ENCODE measurements at regions not wholly inside any gene's neighbourhood (a gene's known extent, or its start where the extent isn't known, plus 50 kb on each side); places are given as distances from the start of the nearest gene placed in this dataset.

DNA sequence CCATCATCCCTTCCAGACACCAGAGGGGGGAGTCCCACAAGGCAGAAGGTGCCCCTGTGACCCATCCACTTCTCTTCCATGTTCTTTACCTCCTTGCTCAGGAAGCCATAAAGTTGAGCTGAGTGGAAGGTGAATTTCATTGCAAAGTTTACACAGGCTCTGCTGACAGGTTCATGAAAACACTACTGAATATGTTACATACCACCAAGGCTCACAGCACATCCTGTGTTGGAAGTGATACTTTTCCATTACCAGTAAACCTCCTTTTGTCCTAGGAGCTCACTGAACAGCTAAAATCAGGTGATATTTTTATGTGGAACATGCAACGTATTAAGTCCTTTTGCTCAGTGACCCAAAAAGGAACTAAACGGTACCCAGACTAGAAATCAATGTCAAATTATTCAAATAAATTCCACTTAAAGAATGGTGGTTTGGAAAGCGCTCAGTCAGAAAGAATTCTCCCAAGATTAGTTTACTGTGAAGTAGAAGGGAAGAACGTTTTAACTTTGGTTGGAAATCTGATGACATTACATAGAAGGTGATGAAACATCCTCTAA lies 196.2 kb upstream of the NUDT4 start:
- H3K4me1 Mint-ChIP-seq: peaks cover 14 to 15% of the 10 kb centered on the region in 2 donors
- peaks cover 2 to 5% (median 2%) of the 10 kb centered on the region in 3 donors for H3K27me3 Mint-ChIP-seq (ENCODE audit: low read depth in 3 of 3)
- no peak overlapping the region for H3K4me3 Mint-ChIP-seq
- no peaks in the 10 kb centered on the region for H3K9me3 Mint-ChIP-seq
- H3K27ac Mint-ChIP-seq: peak overlapping the region in 1 of 6 donors; percentile 5
- no peaks in the 10 kb centered on the region for H3K36me3 Mint-ChIP-seq
- no peak for DNase-seq

GRCh38 chr12:93183940-93184671 lies 193.6 kb upstream of the NUDT4 start:
- DNase-seq: no peak
- Mint-ChIP-seq H3K9me3 (no peaks in the 10 kb centered on the region), H3K36me3 (no peaks in the 10 kb centered on the region), H3K4me3 (peak overlapping the region in 2 of 5 donors; percentile 10 to 31), H3K4me1 (peaks cover 14 to 15% of the 10 kb centered on the region in 2 donors), H3K27ac (peak overlapping the region in 1 of 6 donors; percentile 2), H3K27me3 (ENCODE audit: low read depth in 3 of 3) (peaks cover 2 to 5% (median 2%) of the 10 kb centered on the region in 3 donors)

DNA sequence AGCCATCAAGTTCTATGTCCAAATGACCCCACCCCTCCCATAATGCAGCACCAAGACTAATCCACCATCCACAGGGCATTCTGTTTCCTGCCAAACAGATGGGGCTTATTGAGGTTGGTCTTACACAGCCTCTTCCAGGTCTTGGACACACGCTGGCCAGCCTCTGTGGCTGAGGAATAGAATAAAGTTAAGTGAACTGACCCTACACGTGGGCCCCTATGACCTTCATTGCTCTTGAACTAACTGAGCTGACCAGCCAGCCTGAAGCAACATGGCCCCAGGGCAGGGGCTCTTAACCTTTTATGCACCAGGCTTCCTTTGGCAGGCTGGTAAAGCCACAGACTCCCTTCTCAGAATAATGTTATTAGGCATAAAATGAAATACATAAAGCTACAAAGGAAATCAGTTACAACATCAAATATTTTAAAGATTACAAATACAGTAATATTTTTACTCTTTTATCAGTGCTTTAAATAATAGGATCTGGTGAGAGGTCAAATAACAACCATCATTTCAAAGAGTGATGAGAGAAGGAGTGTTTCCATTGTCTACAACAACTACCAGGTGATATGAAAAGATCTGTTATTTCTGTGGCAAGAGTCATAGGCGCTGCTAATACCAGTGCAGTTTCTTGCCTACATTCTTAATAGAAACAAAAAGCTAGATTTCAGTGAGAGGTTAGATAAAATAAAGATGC lies 192.9 kb upstream of the NUDT4 start:
- Mint-ChIP-seq H3K4me1 (peaks cover 14 to 15% of the 10 kb centered on the region in 2 donors), H3K9me3 (no peaks in the 10 kb centered on the region), H3K36me3 (no peaks in the 10 kb centered on the region), H3K27me3 (ENCODE audit: low read depth in 3 of 3) (peaks cover 2 to 5% (median 4%) of the 10 kb centered on the region in 3 donors), H3K4me3 (no peak overlapping the region), H3K27ac (no peak overlapping the region)
- no peak for DNase-seq

- Mint-ChIP-seq H3K36me3 (no peaks in the 10 kb centered on the region), H3K27ac (peak overlapping the region in 1 of 6 donors; percentile 25)
These were observed 192.4 kb upstream of the NUDT4 start for GRCh38 chr12:93185369-93185741.

DNA sequence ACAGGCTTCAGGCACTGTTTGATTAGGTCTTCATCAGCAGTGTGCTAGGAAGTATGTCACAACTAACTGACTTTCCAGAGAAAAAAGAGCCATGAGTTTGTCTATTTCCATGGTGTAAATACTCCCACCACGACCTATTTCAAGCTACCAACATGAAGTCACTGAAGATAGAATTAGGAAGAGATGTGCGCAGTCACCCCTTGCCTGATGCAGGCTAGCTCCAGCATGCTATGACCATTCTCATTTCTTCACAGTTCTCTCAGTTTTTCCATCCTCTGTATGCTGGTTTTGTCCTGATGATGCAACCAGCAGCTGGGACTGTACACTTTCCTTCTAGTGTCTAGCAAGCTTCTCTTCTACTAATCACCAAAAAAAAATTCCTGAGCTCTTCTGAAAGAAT lies 191.6 kb upstream of the NUDT4 start:
- H3K9me3 Mint-ChIP-seq: no peaks in the 10 kb centered on the region

More at GRCh38 chr12:93185369-93185741, 192.4 kb upstream of the NUDT4 start:
- no peak overlapping the region for H3K4me3 Mint-ChIP-seq
- no peaks in the 10 kb centered on the region for H3K9me3 Mint-ChIP-seq
- peaks cover 14 to 15% of the 10 kb centered on the region in 2 donors for H3K4me1 Mint-ChIP-seq
- peaks cover 2 to 5% (median 4%) of the 10 kb centered on the region in 3 donors for H3K27me3 Mint-ChIP-seq (ENCODE audit: low read depth in 3 of 3)
- no peak for DNase-seq

DNA sequence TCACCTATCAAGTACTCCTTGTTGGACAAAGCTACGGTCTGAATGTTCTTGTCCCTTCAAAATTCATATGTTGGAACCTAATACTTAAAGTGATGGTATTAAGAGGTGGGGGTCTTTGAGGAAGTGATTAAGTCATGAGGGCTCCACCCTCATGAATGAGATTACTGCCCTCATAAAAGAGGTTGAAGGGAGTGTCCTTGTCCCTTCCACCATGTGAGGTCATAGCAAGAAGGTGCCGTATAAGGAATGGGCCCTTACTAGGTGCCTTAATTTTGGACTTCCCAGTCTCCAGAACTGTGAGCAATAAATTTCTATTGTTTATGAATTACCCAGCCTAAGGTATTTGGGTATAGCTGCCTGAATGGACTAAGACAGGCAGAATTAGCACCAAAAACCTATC lies 191.1 kb upstream of the NUDT4 start:
- Mint-ChIP-seq H3K9me3 (no peaks in the 10 kb centered on the region), H3K36me3 (no peaks in the 10 kb centered on the region), H3K27me3 (ENCODE audit: low read depth in 3 of 3) (peaks cover 2 to 7% (median 4%) of the 10 kb centered on the region in 3 donors), H3K4me1 (peaks cover 14 to 15% of the 10 kb centered on the region in 2 donors), H3K27ac (no peak overlapping the region), H3K4me3 (no peak overlapping the region)
- DNase-seq: no peak

More for the DNA sequence above, 191.6 kb upstream of the NUDT4 start:
- Mint-ChIP-seq H3K4me3 (no peak overlapping the region), H3K27ac (no peak overlapping the region), H3K4me1 (peaks cover 14 to 15% of the 10 kb centered on the region in 2 donors), H3K27me3 (ENCODE audit: low read depth in 3 of 3) (peaks cover 2 to 7% (median 4%) of the 10 kb centered on the region in 3 donors), H3K36me3 (no peaks in the 10 kb centered on the region)
- no peak for DNase-seq

- Mint-ChIP-seq H3K27me3 (ENCODE audit: low read depth in 3 of 3) (peaks cover 0 to 11% (median 2%) of the 10 kb centered on the region in 3 donors), H3K36me3 (no peaks in the 10 kb centered on the region), H3K4me3 (no peak overlapping the region), H3K4me1 (no peaks in the 10 kb centered on the region), H3K9me3 (no peaks in the 10 kb centered on the region), H3K27ac (no peak overlapping the region)
- DNase-seq: no peak
These were observed 186.3 kb upstream of the NUDT4 start for GRCh38 chr12:93191423-93191822.

- DNase-seq: no peak
- no peak overlapping the region for H3K27ac Mint-ChIP-seq
- no peak overlapping the region for H3K4me3 Mint-ChIP-seq
- no peaks in the 10 kb centered on the region for H3K36me3 Mint-ChIP-seq
- H3K4me1 Mint-ChIP-seq: no peaks in the 10 kb centered on the region
- no peaks in the 10 kb centered on the region for H3K9me3 Mint-ChIP-seq
- H3K27me3 Mint-ChIP-seq (ENCODE audit: low read depth in 3 of 3): peaks cover 0 to 17% (median 2%) of the 10 kb centered on the region in 3 donors
These were observed 185.8 kb upstream of the NUDT4 start for GRCh38 chr12:93191956-93192355.

GRCh38 chr12:93192878-93193277 lies 184.8 kb upstream of the NUDT4 start:
- no peaks in the 10 kb centered on the region for H3K4me1 Mint-ChIP-seq
- DNase-seq: no peak
- no peaks in the 10 kb centered on the region for H3K9me3 Mint-ChIP-seq
- no peaks in the 10 kb centered on the region for H3K36me3 Mint-ChIP-seq
- peaks cover 1 to 18% (median 2%) of the 10 kb centered on the region in 3 donors for H3K27me3 Mint-ChIP-seq (ENCODE audit: low read depth in 3 of 3)
- no peak overlapping the region for H3K4me3 Mint-ChIP-seq
- H3K27ac Mint-ChIP-seq: no peak overlapping the region

DNA sequence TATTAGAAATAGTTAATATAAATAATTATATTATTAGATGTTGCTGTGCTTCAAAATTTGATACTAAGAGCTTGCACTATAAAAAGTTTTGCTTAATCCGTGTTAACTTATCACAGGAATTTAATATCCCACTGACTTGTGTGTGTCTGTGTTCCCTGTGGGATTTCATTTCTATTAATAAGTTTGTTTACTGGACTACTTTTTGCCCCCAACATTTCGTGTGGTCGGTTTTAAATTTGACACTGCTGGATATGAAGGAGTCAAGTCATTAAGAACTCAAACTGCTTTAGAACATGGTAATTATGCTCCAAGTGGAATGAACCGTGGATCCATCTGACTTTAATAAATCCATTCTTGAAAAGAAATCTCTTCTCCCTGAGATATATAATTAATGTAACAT lies 182.2 kb upstream of the NUDT4 start:
- H3K27ac Mint-ChIP-seq: no peak overlapping the region
- no peak overlapping the region for H3K4me3 Mint-ChIP-seq
- H3K4me1 Mint-ChIP-seq: no peaks in the 10 kb centered on the region

GRCh38 chr12:93197067-93197593 lies 180.6 kb upstream of the NUDT4 start:
- H3K36me3 Mint-ChIP-seq: no peaks in the 10 kb centered on the region
- H3K9me3 Mint-ChIP-seq: no peaks in the 10 kb centered on the region
- H3K27me3 Mint-ChIP-seq (ENCODE audit: low read depth in 3 of 3): peaks cover 2 to 13% (median 3%) of the 10 kb centered on the region in 3 donors
- no peak for DNase-seq
- H3K4me3 Mint-ChIP-seq: no peak overlapping the region
- no peaks in the 10 kb centered on the region for H3K4me1 Mint-ChIP-seq
- H3K27ac Mint-ChIP-seq: no peak overlapping the region

More for the DNA sequence above, 182.2 kb upstream of the NUDT4 start:
- Mint-ChIP-seq H3K36me3 (no peaks in the 10 kb centered on the region), H3K9me3 (no peaks in the 10 kb centered on the region), H3K27me3 (ENCODE audit: low read depth in 3 of 3) (peaks cover 0 to 13% (median 3%) of the 10 kb centered on the region in 3 donors)
- DNase-seq: no peak

DNA sequence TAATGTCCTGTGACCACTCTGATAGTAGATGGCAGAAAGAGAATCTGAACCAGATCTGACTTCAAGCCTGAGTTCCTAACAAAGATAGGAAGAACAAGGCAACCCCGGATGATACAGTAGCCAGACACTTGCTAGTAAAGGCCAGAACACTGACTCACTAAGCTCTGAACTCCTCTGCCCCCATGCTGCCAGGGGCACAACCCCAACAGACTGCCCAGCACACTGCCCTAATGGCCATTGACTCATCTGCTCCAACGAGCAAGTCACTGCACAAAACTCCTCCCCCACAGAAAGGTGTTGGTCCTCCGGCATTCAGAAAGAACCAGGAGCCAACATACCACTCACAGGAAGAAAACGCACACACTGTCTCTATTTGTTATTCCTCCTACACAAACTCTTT lies 179.6 kb upstream of the NUDT4 start:
- Mint-ChIP-seq H3K9me3 (no peaks in the 10 kb centered on the region), H3K4me1 (no peaks in the 10 kb centered on the region), H3K4me3 (no peak overlapping the region), H3K27me3 (ENCODE audit: low read depth in 3 of 3) (peaks cover 2 to 13% (median 3%) of the 10 kb centered on the region in 3 donors), H3K27ac (no peak overlapping the region), H3K36me3 (no peaks in the 10 kb centered on the region)
- DNase-seq: no peak

DNA sequence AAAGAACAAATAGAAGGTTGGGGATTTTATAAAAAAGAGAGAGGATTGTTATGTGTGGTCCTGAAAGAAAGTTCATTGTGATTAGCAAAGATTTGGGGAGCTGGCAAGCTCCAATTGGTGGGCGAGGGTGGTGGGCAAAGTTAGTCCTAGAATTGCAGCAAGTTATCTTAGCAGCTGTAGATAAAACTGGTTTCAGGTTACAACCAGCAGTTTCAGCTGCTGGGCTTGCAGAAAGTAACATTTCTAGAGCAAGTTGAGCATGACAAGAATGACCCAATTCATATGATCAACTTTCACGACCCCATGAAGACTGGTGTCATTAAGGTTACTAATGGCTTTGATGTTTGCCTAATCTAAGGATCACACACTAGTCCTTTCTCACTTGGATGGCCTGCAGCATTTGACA lies 177.9 kb upstream of the NUDT4 start:
- H3K27me3 Mint-ChIP-seq (ENCODE audit: low read depth in 3 of 3): peaks cover 2 to 13% (median 3%) of the 10 kb centered on the region in 3 donors
- no peaks in the 10 kb centered on the region for H3K4me1 Mint-ChIP-seq
- no peak overlapping the region for H3K27ac Mint-ChIP-seq
- no peaks in the 10 kb centered on the region for H3K36me3 Mint-ChIP-seq
- no peak for DNase-seq
- no peaks in the 10 kb centered on the region for H3K9me3 Mint-ChIP-seq
- H3K4me3 Mint-ChIP-seq: no peak overlapping the region

Data from immature natural killer cell (primary cell).